ENCODE measurements at regions not wholly inside any gene's neighbourhood (a gene's known extent, or its start where the extent isn't known, plus 50 kb on each side); places are given as distances from the start of the nearest gene placed in this dataset.

DNA sequence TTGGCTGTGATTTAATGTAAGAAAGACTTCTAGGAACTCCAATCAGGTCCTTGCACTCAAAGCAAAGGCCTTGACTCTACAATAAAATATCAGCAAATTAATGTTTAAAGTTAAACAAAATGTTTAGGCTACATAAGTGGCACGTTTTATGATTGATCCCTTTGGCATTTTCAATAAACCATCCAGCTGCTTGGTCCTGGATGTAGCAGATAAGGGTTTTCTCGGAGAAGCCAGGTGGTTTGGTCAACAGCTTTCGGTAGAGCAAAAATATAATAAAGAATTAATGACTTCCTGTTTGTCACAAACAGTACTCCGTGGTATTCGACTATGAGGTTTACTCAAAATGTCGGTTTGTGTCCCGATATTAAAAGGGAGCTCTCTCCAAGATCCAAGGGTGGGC, 95.8 kb downstream of the GEMIN8 start:
- TF ChIP-seq, protein P1, sequence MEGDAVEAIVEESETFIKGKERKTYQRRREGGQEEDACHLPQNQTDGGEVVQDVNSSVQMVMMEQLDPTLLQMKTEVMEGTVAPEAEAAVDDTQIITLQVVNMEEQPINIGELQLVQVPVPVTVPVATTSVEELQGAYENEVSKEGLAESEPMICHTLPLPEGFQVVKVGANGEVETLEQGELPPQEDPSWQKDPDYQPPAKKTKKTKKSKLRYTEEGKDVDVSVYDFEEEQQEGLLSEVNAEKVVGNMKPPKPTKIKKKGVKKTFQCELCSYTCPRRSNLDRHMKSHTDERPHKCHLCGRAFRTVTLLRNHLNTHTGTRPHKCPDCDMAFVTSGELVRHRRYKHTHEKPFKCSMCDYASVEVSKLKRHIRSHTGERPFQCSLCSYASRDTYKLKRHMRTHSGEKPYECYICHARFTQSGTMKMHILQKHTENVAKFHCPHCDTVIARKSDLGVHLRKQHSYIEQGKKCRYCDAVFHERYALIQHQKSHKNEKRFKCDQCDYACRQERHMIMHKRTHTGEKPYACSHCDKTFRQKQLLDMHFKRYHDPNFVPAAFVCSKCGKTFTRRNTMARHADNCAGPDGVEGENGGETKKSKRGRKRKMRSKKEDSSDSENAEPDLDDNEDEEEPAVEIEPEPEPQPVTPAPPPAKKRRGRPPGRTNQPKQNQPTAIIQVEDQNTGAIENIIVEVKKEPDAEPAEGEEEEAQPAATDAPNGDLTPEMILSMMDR (conservative IDR thresholded peaks at IDR 0.05), result no peak
- TF ChIP-seq ZFX (IDR thresholded peaks at IDR 0.05), result no peak

Measured in C4-2B (cell line).